GM12878 (cell line): ENCODE measurements at regions not wholly inside any gene's neighbourhood (a gene's known extent, or its start where the extent isn't known, plus 50 kb on each side); places are given as distances from the start of the nearest gene placed in this dataset.

Experiments
- ATAC-seq: fragments of 200-7000 bp; cut with Tn5 transposase; 3 replicates; pipeline ENCODE4 v1.9.1; 2020; ENCODE audit warnings: mild to moderate bottlenecking, moderate library complexity
- BruUV-seq: library from RNA; stranded (reverse); fragments of 400-500 nt; replicated peaks from 2 replicates; lab custom pipeline; 2021; lab: Mats Ljungman, UMichigan
- CTCF ChIA-PET: fragments of 300-600 bp; sonication (Branson Sonifier 250); formaldehyde crosslinking; extraction: SDS; loops from one replicate; lab custom pipeline; 2021; ENCODE audit warnings: inconsistent platforms; lab: Yijun Ruan, JAX
- POLR2A ChIA-PET: fragments of 350-600 bp; formaldehyde crosslinking; extraction: SDS; loops from one replicate; lab custom pipeline; 2021; ENCODE audit warnings: inconsistent platforms; lab: Charles Lee
- RAD21 ChIA-PET: fragments of 300-600 bp; sonication (Branson Sonifier 250); formaldehyde crosslinking; loops from one replicate; lab custom pipeline; 2023; ENCODE audit warnings: antibody characterized with exemption; ENCODE audit not compliant: unreplicated experiment; lab: Charles Lee
- SMC1A ChIA-PET: fragments of 300-600 bp; sonication (Branson Sonifier 250); formaldehyde crosslinking; loops from one replicate; lab custom pipeline; 2023; ENCODE audit not compliant: unreplicated experiment, uncharacterized antibody; lab: Charles Lee
- DNase-seq: peaks from one replicate; pipeline ENCODE4 v3.0.0-alpha.2; 2011; ENCODE audit warnings: low read depth, low spot score
- FAIRE-seq: peaks from 3 replicates; lab custom pipeline; 2011; peaks lifted over from hg19 to GRCh38; lab: Jason Lieb, UNC
- H2AFZ ChIP-seq: 2 replicates; pipeline ENCODE4 v1.6.0; 2011; ENCODE audit warnings: low read depth, low read length, control low read depth; ENCODE audit not compliant: control insufficient read depth
- H3K27ac ChIP-seq: 2 replicates; pipeline ENCODE4 v1.5.1; 2011; ENCODE audit warnings: control low read depth; ENCODE audit not compliant: control insufficient read depth, insufficient read depth
- H3K27me3 ChIP-seq, 2 experiments: replicated peaks in 1 of 2; 2 replicates each; pipeline versions ENCODE4 v1.6.0 to v1.6.1; 2011; ENCODE audit warnings: low read length in 1 of 2; ENCODE audit not compliant: control insufficient read depth in 2 of 2, insufficient read depth in 2 of 2
- H3K36me3 ChIP-seq, 2 experiments: 2 replicates each; pipeline ENCODE4 v1.5.1; 2011; ENCODE audit warnings: low read length in 1 of 2; ENCODE audit not compliant: control insufficient read depth in 2 of 2, insufficient read depth in 2 of 2
- H3K4me1 ChIP-seq: 2 replicates; pipeline ENCODE4 v1.6.1; 2011; ENCODE audit warnings: mild to moderate bottlenecking, low read length, moderate library complexity, mixed read lengths; ENCODE audit not compliant: control insufficient read depth, insufficient read depth
- H3K4me2 ChIP-seq: 2 replicates; pipeline ENCODE4 v1.6.0; 2011; ENCODE audit warnings: control low read depth; ENCODE audit not compliant: control insufficient read depth, insufficient read depth
- H3K4me3 ChIP-seq: fragments of 200-600 bp; sonication (generic); 2 replicates; pipeline ENCODE4 v1.5.1; 2016
- H3K79me2 ChIP-seq: 2 replicates; pipeline ENCODE4 v1.6.0; 2011; ENCODE audit warnings: low read length; ENCODE audit not compliant: control insufficient read depth, insufficient read depth
- H3K9ac ChIP-seq: 2 replicates; pipeline ENCODE4 v1.8.0; 2011; ENCODE audit warnings: low read length, control low read depth, mixed read lengths; ENCODE audit not compliant: control insufficient read depth, insufficient read depth
- H3K9me3 ChIP-seq: replicated peaks from 3 replicates; pipeline ENCODE4 v1.5.1; 2011; ENCODE audit warnings: mild to moderate bottlenecking, low read length; ENCODE audit not compliant: control insufficient read depth, insufficient read depth
- H4K20me1 ChIP-seq: 2 replicates; pipeline ENCODE4 v1.6.0; 2011; ENCODE audit not compliant: control insufficient read depth, insufficient read depth
- ETV6 ChIP-seq, 2 experiments: fragments of 450-650 bp in 1 of 2; IDR thresholded peaks in 1 of 2; conservative IDR thresholded peaks in 1 of 2; 2 replicates each; pipeline ENCODE4 v1.6.1; 2014; ENCODE audit warnings: antibody characterized with exemption in 1 of 2, borderline replicate concordance in 1 of 2, low read depth in 1 of 2, mild to moderate bottlenecking in 1 of 2, moderate library complexity in 1 of 2
- JUNB ChIP-seq: IDR thresholded peaks from 2 replicates; pipeline ENCODE4 v1.6.1; 2016; ENCODE audit warnings: antibody characterized with exemption, mild to moderate bottlenecking
- JUND ChIP-seq: IDR thresholded peaks from 2 replicates; pipeline ENCODE4 v1.6.1; 2012; ENCODE audit warnings: low read depth, mild to moderate bottlenecking, low read length, improper control_type of control experiment, moderate library complexity
- KLF5 ChIP-seq: fragments of 450-650 bp; IDR thresholded peaks from 2 replicates; pipeline ENCODE4 v1.6.1; 2014; ENCODE audit warnings: mild to moderate bottlenecking; ENCODE audit not compliant: partially characterized antibody
- MEF2B ChIP-seq: fragments of 450-650 bp; IDR thresholded peaks from 2 replicates; pipeline ENCODE4 v1.6.1; 2018; ENCODE audit warnings: mild to moderate bottlenecking, moderate library complexity; ENCODE audit not compliant: partially characterized antibody, poor library complexity, severe bottlenecking
- MXI1 ChIP-seq: fragments of 150-350 bp; IDR thresholded peaks from 2 replicates; pipeline ENCODE4 v1.6.1; 2011; ENCODE audit warnings: low read depth, mild to moderate bottlenecking, inconsistent platforms, low read length, improper control_type of control experiment
- NFYB ChIP-seq: IDR thresholded peaks from 2 replicates; pipeline ENCODE4 v1.6.1; 2011; ENCODE audit warnings: low read depth, mild to moderate bottlenecking, low read length, improper control_type of control experiment, moderate library complexity; ENCODE audit not compliant: insufficient read depth
- NR2F1 ChIP-seq: fragments of 450-650 bp; conservative IDR thresholded peaks from 2 replicates; pipeline ENCODE4 v1.6.1; 2017; ENCODE audit warnings: mild to moderate bottlenecking
- SUPT20H ChIP-seq: IDR thresholded peaks from 2 replicates; pipeline ENCODE4 v1.6.1; 2011; ENCODE audit warnings: low read depth, mild to moderate bottlenecking, low read length, moderate library complexity, borderline replicate concordance; ENCODE audit not compliant: control insufficient read depth
- ZNF274 ChIP-seq: IDR thresholded peaks from one replicate; pipeline ENCODE4 v1.8.0; 2011; ENCODE audit not compliant: insufficient read length, insufficient read depth
- whole genome bisulfite sequencing: methylation state at CpG from one replicate; pipeline ENCODE4 v1.1.6; 2016; ENCODE audit warnings: low lambda C conversion rate; ENCODE audit not compliant: insufficient replicate concordance, insufficient coverage; ENCODE audit errors: missing lambda C conversion rate; 5-methylcytosine and 5-hydroxymethylcytosine counted together
- in situ Hi-C: fragments of 300-500 bp; cut with MboI; formaldehyde crosslinking; loops from 9 replicates; pipeline ENCODE4 v1.14.3; 2018; ENCODE audit warnings: mixed read lengths
- intact Hi-C: fragments of 100-400 bp; cut with micrococcal nuclease; formaldehyde crosslinking; loops from one replicate; pipeline ENCODE4 v1.14.2; 2022; ENCODE audit not compliant: unreplicated experiment
- TF ChIP-seq, protein P1 (sequence below): fragments of 450-650 bp; IDR thresholded peaks from 2 replicates; pipeline ENCODE4 v1.6.1; 2017; ENCODE audit warnings: mild to moderate bottlenecking, moderate library complexity

DNA sequence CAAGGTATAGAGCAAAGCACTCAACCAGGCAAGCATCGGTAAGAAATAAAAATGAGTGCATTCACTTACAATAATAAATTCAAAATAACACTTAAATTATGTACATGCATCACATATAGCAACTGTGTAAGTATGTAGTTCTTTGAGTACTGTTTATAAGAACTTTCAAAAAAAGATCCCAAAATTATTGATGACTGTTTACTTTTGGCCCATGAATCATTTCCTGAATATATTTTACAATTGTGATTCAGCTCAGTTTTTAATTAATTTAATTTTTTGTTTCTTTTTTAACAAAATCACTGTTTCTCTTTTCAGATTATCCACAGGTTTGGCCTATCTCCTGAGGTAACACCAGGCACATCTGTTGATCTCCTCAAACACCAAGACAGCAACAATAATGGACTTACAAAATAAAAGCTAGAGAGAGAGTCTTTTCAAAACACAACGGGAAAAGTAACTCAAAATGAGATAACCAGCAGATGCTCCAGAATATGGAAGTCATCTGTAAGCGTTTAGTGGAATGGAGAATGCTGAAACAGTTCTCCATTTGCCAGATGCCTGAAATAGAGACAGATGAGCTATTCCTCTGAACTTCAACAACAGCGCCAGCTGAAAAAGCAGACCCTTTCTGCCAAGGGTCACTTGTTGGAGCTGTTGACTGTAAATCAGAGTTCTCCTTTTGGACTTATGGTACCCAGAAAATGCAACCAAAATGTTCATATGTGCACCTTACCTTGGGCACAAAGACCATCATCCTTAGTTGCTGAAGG, 348.6 kb upstream of the RGMB start:
- DNase-seq (no peak), FAIRE-seq (no peak), ATAC-seq (no peak)
- no peak overlapping the region for H3K27ac ChIP-seq
- no peaks in the 10 kb centered on the region for H3K79me2 ChIP-seq
- ChIA-PET POLR2A (no interaction called here), CTCF (no interaction called here), RAD21 (no interaction called here), SMC1A (interaction anchor here (1.2 kb wide), 1 partner anchor 85 kb away, joined by 3 read pairs; no protein-coding TSS in a partner anchor)
- 33% methylated on average over 4 of the region's 4 CpGs for WGBS
- H2AFZ ChIP-seq: no peak overlapping the region
- in situ Hi-C loops: no loop called here
- H4K20me1 ChIP-seq: no peaks in the 10 kb centered on the region
- no peaks in the 10 kb centered on the region for H3K27me3 ChIP-seq
- H3K4me1 ChIP-seq: peaks cover 3% of the 10 kb centered on the region; the same call in 1 of the 2 replicates
- H3K4me3 ChIP-seq: no peak overlapping the region
- no peaks in the 10 kb centered on the region for H3K36me3 ChIP-seq
- no TSS peak for BruUV-seq
- H3K9ac ChIP-seq: no peak overlapping the region
- no peak for TF ChIP-seq JUNB
- TF ChIP-seq JUND: no peak
- TF ChIP-seq KLF5: no peak
- TF ChIP-seq, protein P1, sequence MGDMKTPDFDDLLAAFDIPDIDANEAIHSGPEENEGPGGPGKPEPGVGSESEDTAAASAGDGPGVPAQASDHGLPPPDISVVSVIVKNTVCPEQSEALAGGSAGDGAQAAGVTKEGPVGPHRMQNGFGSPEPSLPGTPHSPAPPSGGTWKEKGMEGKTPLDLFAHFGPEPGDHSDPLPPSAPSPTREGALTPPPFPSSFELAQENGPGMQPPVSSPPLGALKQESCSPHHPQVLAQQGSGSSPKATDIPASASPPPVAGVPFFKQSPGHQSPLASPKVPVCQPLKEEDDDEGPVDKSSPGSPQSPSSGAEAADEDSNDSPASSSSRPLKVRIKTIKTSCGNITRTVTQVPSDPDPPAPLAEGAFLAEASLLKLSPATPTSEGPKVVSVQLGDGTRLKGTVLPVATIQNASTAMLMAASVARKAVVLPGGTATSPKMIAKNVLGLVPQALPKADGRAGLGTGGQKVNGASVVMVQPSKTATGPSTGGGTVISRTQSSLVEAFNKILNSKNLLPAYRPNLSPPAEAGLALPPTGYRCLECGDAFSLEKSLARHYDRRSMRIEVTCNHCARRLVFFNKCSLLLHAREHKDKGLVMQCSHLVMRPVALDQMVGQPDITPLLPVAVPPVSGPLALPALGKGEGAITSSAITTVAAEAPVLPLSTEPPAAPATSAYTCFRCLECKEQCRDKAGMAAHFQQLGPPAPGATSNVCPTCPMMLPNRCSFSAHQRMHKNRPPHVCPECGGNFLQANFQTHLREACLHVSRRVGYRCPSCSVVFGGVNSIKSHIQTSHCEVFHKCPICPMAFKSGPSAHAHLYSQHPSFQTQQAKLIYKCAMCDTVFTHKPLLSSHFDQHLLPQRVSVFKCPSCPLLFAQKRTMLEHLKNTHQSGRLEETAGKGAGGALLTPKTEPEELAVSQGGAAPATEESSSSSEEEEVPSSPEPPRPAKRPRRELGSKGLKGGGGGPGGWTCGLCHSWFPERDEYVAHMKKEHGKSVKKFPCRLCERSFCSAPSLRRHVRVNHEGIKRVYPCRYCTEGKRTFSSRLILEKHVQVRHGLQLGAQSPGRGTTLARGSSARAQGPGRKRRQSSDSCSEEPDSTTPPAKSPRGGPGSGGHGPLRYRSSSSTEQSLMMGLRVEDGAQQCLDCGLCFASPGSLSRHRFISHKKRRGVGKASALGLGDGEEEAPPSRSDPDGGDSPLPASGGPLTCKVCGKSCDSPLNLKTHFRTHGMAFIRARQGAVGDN: no peak
- TF ChIP-seq NR2F1: no peak
- TF ChIP-seq MEF2B: no peak
- TF ChIP-seq ZNF274: no peak
- no peak for TF ChIP-seq NFYB
- no peak for TF ChIP-seq MXI1
- TF ChIP-seq SUPT20H: no peak
- no peak for TF ChIP-seq ETV6 (conservative IDR thresholded peaks at IDR 0.05 in 1 of 2, IDR thresholded peaks at IDR 0.05 in 1 of 2; ENCODE audit: borderline replicate concordance in 1 of 2, low read depth in 1 of 2)
- intact Hi-C loops: no loop called here
- no peak overlapping the region for H3K4me2 ChIP-seq
- H3K9me3 ChIP-seq: no peaks in the 10 kb centered on the region
